H1 (cell line): ENCODE measurements at regions not wholly inside any gene's neighbourhood (a gene's known extent, or its start where the extent isn't known, plus 50 kb on each side); places are given as distances from the start of the nearest gene placed in this dataset.

Source experiments
- TCF12 ChIP-seq: IDR thresholded peaks from 2 replicates; pipeline ENCODE4 v1.6.1; 2011; ENCODE audit warnings: low read depth, mild to moderate bottlenecking, low read length
- YY1 ChIP-seq: IDR thresholded peaks from 2 replicates; pipeline ENCODE4 v1.6.1; 2011; ENCODE audit warnings: low read depth, mild to moderate bottlenecking, low read length

GRCh38 chr3:110564674-110565073 is 506.9 kb upstream of the NECTIN3 start:
- TF ChIP-seq YY1 (no peak), TCF12 (no peak)
